Colonic mucosa (tissue), 4 donors: ENCODE measurements at regions not wholly inside any gene's neighbourhood (a gene's known extent, or its start where the extent isn't known, plus 50 kb on each side); places are given as distances from the start of the nearest gene placed in this dataset.
"Not testable (repeated sequence)": the region's sequence is repeated elsewhere in the genome, so short reads cannot be mapped to it uniquely, and the experiment has no call there.

ENCODE experiments used
- DNase-seq: peaks from one replicate; pipeline ENCODE4 v3.0.0-alpha.2; 2020
- H3K27ac ChIP-seq: fragments of 200-600 bp; one replicate; pipeline ENCODE4 v1.8.0; 2021
- H3K27me3 ChIP-seq: fragments of 200-600 bp; one replicate; pipeline ENCODE4 v1.8.0; 2021
- H3K36me3 ChIP-seq: fragments of 200-600 bp; one replicate; pipeline ENCODE4 v1.8.0; 2021
- H3K4me1 ChIP-seq: fragments of 200-600 bp; one replicate; pipeline ENCODE4 v1.8.0; 2021; ENCODE audit warnings: mild to moderate bottlenecking
- H3K4me3 ChIP-seq: fragments of 200-600 bp; one replicate; pipeline ENCODE4 v1.8.0; 2021
- H3K9ac ChIP-seq, 2 donors: one replicate each; pipeline ENCODE4 v1.7.0; 2013; ENCODE audit warnings: control low read depth in 2 of 2, low read depth in 2 of 2, low read length in 2 of 2
- H3K9me3 ChIP-seq: fragments of 200-600 bp; one replicate; pipeline ENCODE4 v1.8.0; 2021
- CTCF ChIP-seq: fragments of 200-600 bp; IDR thresholded peaks from one replicate; pipeline ENCODE4 v1.8.0; 2022; ENCODE audit warnings: antibody characterized with exemption, mild to moderate bottlenecking
- intact Hi-C: fragments of 100-400 bp; cut with DNase I; formaldehyde crosslinking; loops from one replicate; pipeline ENCODE4 v1.14.1; 2022
- donor health status: healthy.
- donor health status: DM: no; HTN: no; CAD: no.
- donor health status: DM: no; HTN: no; CAD: no.

GRCh38 chr5:93349613-93350012 lies 231.4 kb downstream of the NR2F1-AS1 start:
- Histone ChIP-seq H3K27ac (no peak overlapping the region), H3K9ac (no peak overlapping the region), H3K9me3 (no peaks in the 10 kb centered on the region), H3K27me3 (no peaks in the 10 kb centered on the region), H3K4me1 (no peaks in the 10 kb centered on the region), H3K36me3 (no peaks in the 10 kb centered on the region), H3K4me3 (no peak overlapping the region)
- DNase-seq, result no peak
- intact Hi-C loops, result no loop called here
- no peak for TF ChIP-seq CTCF

GRCh38 chr5:93348231-93348630 lies 232.8 kb downstream of the NR2F1-AS1 start:
- no peaks in the 10 kb centered on the region for H3K4me1 ChIP-seq
- no peak overlapping the region for H3K9ac ChIP-seq
- DNase-seq, result no peak
- no peak overlapping the region for H3K4me3 ChIP-seq
- no peak for TF ChIP-seq CTCF
- H3K9me3 ChIP-seq, result no peaks in the 10 kb centered on the region
- H3K36me3 ChIP-seq, result no peaks in the 10 kb centered on the region
- no peaks in the 10 kb centered on the region for H3K27me3 ChIP-seq
- H3K27ac ChIP-seq, result no peak overlapping the region
- intact Hi-C loops, result no loop called here

GRCh38 chr5:93346850-93347249 lies 234.2 kb downstream of the NR2F1-AS1 start:
- H3K27me3 ChIP-seq, H3K36me3 ChIP-seq, H3K4me1 ChIP-seq, intact Hi-C loops, H3K4me3 ChIP-seq, H3K27ac ChIP-seq, H3K9ac ChIP-seq, H3K9me3 ChIP-seq, DNase-seq: not testable (repeated sequence)

GRCh38 chr5:93346301-93346700 lies 234.7 kb downstream of the NR2F1-AS1 start:
- Histone ChIP-seq H3K4me3 (no peak overlapping the region), H3K27me3 (no peaks in the 10 kb centered on the region), H3K9ac (no peak overlapping the region), H3K36me3 (no peaks in the 10 kb centered on the region), H3K4me1 (no peaks in the 10 kb centered on the region), H3K27ac (no peak overlapping the region), H3K9me3 (no peaks in the 10 kb centered on the region)
- TF ChIP-seq CTCF, result no peak
- DNase-seq, result no peak
- intact Hi-C loops, result no loop called here

GRCh38 chr5:93343570-93343969 lies 237.4 kb downstream of the NR2F1-AS1 start:
- Histone ChIP-seq H3K36me3 (no peaks in the 10 kb centered on the region), H3K9me3 (no peaks in the 10 kb centered on the region), H3K27ac (no peak overlapping the region), H3K9ac (no peak overlapping the region), H3K27me3 (no peaks in the 10 kb centered on the region), H3K4me1 (no peaks in the 10 kb centered on the region), H3K4me3 (no peak overlapping the region)
- no peak for DNase-seq
- TF ChIP-seq CTCF, result no peak
- intact Hi-C loops, result no loop called here

- intact Hi-C loops, result no loop called here
- Histone ChIP-seq H3K9ac (no peak overlapping the region), H3K4me1 (no peaks in the 10 kb centered on the region), H3K36me3 (no peaks in the 10 kb centered on the region), H3K27me3 (no peaks in the 10 kb centered on the region), H3K9me3 (no peaks in the 10 kb centered on the region), H3K4me3 (no peak overlapping the region), H3K27ac (no peak overlapping the region)
- TF ChIP-seq CTCF, result no peak
- no peak for DNase-seq
These were observed 238.4 kb downstream of the NR2F1-AS1 start for GRCh38 chr5:93342563-93343061.
